NCI-H1092 (cell line): ENCODE measurements at regions not wholly inside any gene's neighbourhood (a gene's known extent, or its start where the extent isn't known, plus 50 kb on each side); places are given as distances from the start of the nearest gene placed in this dataset.

Source experiments
- DNase-seq: peaks from one replicate; lab custom pipeline; 2025; lab: John Stamatoyannopoulos, UW

DNA sequence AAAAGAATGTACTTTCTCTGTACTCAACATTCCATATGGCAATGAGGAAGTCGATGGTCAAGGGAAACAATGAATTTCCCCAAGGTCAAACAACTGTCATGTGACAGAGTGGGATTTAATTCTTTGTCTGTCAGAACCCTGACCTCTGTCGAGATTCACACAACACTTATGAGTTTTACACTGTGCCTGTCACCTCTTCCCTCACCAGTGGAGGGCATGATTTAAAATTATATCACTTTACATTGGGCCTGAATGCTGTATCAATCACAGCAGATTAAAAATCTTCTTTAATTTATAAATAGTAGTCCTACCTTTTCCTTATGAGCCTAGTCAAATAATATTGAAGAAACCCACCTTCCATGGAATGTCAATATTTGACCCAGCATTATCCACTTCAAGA lies 276.7 kb downstream of the CDH10 start:
- no peak for DNase-seq

DNA sequence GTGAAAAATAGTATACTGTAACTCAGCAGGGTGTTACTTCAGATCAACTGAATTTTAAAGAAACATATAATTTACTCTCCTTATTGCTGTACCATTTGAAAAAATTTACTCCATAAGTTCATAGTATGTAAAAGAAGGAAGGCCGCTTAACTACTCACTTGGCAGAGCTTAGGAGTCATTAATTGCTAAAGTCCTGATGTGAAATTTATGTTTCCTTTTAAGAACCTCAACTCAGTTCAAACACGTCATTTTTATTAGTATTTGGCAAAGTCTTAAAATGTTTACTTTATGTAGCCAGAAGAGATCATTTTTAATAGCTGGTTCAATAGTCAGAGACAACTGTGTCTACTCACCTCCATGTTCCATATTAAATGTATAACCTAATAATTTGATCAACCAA lies 268.6 kb downstream of the CDH10 start:
- no peak for DNase-seq

DNA sequence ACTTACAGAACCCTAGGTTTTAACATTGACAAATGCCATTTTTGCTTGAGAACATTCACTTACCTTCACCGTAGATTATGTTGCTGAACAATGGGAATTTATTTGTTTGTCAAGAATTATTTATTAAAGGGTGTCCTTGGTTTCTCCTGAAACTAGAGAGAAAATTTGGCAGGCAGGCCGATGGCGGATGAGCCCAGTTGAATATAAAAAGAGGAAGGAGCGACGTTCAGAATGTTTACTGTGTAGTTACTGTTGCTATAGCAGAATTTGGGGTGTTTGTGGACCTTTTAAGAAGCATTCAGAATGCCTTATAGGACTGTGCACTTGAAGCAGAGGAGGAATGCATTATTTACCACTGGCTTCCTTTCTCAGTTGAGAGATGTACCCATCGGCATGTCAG lies 268.2 kb downstream of the CDH10 start:
- no peak for DNase-seq

DNA sequence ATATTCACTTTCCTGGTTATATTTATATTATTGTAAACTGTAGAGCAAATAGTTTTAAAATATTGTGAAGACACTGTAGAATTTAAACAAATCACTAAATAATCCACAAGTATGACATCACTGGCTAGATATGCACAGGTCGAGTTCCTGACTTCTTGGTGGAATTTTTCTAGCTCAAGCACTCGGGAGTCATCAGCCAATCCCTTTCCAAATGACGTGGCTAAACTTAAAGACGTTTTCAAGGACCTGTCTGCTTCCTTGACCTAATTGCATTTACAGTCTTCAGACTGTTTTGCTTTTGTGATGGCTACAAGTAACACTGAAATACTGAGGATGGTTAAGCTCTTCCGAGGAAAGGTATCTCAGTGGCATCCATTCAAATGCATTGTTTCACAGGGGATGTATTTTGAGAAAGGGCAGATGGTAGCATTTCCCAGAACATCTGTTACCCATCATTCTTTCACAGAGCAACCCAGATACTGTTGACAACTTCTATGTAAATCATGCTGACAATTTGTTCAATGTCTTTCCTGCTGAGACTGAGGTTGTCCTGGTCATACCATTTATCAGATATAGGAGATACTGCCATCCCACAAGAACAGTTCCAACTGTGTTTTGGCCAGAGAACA lies 262.8 kb downstream of the CDH10 start:
- no peak for DNase-seq

DNA sequence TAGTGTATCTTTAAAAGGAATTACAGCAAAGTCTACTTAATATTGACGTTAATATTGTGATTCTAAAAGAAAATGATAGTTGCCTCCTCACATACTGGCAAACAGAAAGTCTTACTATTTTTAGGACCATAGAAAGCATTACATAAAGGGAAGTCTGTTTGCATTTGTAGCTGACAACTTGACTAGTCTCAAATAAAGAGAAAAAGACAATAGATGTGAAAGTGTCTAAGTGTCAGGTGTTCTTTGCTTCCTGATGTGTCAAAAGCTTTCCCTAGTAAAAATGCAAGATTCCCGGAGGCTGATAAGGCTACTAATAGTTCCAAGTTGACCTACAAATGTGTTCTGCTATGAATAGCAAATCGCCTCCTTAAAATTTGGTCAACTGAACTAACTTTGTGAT lies 259.7 kb downstream of the CDH10 start:
- no peak for DNase-seq

DNA sequence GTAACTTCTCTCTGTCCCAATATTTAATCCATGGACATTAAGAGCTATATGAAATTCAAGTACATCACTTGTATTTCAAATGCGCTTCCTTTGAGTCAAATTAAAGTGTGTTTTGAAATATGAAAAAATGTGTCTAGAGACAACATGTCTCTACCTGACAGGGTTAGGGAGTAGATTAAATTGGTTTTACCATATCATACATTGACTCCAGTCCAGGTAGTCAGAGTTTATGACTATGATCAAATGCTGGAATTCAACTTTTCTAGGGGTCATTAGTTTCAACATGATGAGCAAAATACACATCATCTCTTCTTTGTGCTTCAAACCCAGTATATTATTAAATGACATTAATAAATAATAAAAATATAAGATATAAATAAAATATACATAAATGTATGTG lies 259.2 kb downstream of the CDH10 start:
- DNase-seq, result no peak

DNA sequence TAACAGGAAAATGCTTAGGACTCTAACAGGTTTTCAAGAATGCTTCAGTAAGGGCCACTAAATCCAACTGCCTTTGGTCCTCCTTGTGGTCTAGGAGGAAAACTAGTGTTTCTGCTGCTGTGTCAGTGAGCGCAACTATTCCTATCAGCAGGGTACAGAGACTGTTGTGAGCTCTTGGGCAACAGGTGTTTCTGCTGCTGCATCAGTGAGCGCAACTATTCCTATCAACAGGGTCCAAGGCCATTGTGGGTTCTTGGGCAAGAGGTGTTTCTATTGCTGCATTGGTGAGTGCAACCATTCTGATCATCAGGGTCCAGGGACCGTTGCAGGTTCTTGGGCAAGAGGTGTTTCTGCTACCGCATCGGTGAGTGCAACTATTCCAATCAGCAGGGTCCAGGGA lies 256.3 kb downstream of the CDH10 start:
- no peak for DNase-seq

DNA sequence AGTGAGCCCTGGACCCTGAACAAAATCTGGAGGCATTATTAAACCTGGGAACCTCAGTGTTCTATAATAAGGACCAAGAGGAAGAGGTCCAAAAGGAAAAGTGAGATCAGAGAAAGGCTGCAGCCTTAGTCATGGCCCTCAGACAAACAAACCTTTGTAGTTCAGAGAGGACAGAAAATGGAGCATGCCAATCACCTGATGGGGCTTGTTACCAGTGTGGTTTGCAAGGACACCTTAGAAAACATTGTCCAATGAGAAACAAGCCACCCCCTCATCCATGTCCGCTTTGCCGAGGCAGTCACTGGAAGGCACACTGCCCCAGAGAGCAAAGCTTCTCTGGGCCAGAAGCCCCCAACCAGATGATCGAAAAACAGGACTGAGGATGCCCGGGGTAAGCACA lies 254.8 kb downstream of the CDH10 start:
- DNase-seq, result no peak

DNA sequence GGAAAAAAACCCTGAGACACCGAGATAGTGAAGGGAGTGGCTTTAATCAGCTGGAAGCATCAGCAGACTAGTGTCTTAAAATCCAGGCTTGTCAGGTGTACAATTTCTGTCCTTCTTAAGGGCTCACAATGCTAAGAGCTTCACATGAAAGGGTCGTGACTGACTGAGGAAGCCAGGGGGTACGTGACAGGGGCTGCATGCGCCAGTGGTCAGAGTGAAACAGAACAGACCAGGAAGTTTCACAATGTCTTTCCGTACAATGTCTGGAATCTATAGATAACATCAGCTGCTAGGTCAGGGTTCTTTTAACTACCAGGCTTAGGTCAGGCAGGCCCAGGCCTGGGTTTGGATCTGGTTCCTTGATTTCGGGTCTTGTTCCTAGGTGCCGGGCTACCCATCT lies 253.0 kb downstream of the CDH10 start:
- no peak for DNase-seq

DNA sequence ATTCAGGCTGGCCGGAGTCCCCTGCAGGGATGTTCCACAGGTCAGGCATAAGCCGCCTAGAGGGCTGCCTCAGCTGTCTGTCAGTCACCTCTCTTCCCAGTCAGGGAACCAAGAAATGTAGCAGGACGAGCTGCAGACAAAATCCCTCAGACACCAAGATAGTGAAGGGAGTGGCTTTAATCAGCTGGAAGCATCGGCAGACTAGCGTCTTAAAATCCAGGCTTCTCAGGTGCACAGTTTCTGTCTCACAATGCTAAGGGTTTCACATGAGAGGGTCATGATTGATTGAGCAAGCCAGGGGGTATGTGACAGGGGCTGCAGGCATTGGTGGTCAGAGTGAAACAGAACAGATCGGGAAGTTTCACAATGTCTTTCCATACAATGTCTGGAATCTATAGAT lies 247.2 kb downstream of the CDH10 start:
- no peak for DNase-seq

DNA sequence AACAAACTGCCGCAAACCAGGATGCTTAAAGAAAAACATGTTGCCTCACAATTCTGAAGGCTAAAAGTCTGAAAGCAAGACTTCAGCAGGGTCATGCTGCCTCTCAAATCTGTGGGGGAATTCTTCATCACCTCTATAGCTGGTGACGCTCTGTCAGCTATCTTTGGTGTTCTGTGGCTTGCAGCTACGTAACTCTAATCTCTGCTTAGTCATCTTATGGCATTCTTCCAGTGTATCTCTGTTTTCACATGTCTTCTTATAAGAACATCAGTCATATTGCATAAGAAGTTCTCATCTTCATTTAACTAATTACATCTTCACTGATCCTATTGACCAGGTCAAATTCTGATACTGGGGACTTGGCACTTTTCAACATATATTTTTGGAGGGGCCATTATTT lies 243.0 kb downstream of the CDH10 start:
- DNase-seq, result no peak

DNA sequence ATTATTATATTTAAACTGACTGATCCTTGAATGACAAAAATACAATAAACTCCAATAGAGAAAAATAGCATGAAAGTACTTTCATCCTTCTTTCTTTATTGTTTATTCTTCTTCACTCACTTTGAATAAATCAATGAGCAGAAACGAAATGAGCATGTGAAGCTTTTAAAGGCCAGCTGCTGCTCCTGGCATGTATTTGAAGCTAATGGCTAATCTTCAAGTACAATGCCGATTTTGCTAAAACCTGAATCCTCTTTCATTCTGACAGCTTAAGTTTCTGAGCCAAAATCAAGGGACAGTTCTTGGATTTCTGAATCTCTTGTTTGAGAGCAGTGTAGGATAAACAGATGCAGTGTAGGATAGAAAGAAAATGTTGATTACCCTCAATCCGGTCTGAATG lies 237.3 kb downstream of the CDH10 start:
- peak; percentile 2 for DNase-seq

DNA sequence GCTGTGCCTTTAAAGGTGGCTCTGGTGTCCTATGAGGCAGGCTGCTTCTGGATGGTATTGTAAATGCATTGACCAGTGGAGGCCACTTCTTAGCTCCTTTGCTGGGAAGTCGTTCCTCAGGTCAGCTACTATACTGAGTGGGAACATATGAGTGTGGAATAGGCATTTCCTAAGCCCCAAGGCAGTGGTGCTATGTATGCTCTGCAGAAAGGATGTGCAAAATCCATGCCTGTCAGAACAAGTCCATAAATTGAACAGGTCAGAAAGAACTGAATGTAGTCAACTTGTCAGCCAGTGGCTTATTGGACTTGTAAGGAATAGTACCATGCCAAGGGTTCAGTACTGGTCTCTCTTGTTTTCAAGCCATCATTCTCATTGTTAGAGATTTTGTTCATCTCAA lies 216.4 kb downstream of the CDH10 start:
- DNase-seq, result no peak

DNA sequence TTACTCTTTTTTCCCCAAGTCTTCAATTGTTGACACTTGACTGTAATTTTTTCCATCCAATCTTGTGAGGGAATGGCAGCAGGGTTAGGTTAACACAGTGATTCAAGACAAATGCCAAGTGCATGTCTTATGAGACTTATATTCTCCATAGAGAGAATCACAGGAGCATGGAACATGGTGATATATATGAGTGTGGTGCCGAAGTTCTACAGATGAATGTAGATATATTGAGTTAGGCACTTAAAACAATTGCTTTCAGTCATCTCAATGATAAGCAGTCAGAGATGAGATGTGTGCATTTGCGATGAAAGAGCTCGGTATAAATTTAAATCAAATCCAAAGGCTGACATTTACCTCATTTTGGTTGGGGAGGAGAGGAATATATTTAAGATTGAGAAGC lies 211.2 kb downstream of the CDH10 start:
- DNase-seq, result no peak
